Stimulated activated CD4-positive, alpha-beta T cell treated with anti-CD3 and anti-CD28 coated beads, Interleukin-2, amount 100 ng/mL, for 48 hours (primary cell): ENCODE measurements at regions not wholly inside any gene's neighbourhood (a gene's known extent, or its start where the extent isn't known, plus 50 kb on each side); places are given as distances from the start of the nearest gene placed in this dataset.
"Not testable (repeated sequence)": the region's sequence is repeated elsewhere in the genome, so short reads cannot be mapped to it uniquely, and the experiment has no call there.

Experiments
- DNase-seq, 2 donors: peaks; one replicate each; pipeline ENCODE4 v3.0.0-alpha.2; 2020

DNA sequence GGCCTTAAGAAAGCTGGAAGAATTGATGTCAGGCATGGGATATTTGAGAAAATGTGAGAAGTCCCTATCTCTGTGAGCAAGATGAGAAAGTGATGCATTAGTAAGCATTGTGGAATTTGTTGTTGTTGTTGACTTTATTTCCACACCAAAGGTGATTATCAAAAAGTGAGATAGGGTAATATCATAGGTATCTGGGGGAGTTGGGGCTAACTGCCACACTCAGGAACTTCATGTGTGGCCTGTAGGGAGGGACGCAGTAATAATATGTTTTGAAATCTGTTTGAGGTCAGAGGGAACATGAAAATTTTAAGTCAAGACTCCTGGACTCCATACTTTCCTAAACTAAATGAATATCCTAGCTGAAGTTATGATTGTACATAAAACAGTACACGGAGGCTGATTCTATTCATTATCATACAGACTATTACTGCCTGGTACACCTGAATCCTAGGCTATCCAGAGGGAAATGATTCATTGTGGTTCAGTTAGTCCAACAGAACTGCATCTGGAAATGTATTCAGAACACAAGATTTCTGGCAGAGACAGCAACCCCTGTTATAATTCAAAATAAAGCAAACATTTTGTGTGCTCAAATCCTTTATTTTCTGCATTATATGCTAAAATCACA, 304.8 kb downstream of the CPS1 start:
- no peak for DNase-seq

GRCh38 chr2:210862283-210863065, 306.1 kb downstream of the CPS1 start:
- no peak for DNase-seq

GRCh38 chr2:210863283-210863682, 306.9 kb downstream of the CPS1 start:
- DNase-seq = no peak

GRCh38 chr2:210871566-210871965, 315.2 kb downstream of the CPS1 start:
- not testable (repeated sequence) for DNase-seq

GRCh38 chr2:210873631-210874030, 317.2 kb downstream of the CPS1 start:
- DNase-seq = no peak

DNA sequence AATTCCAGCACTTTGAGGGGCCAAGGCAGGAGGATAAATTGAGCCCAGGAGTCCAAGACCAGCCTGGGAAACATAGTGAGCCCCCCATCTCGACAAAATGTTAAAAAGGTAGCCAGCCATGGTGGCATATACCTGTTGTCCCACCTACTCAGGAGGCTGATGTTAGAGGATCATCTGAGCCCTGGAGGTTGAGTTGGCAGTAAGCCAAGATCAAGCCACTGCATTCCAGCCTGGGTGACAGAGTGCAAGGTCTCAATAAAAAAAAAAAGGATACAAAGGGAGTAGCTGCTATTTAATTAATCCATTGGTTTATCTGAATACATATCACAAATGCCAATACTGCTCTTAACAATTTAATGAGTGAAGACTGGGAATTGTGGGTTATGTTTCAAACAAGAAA, 327.8 kb downstream of the CPS1 start:
- DNase-seq = no peak

DNA sequence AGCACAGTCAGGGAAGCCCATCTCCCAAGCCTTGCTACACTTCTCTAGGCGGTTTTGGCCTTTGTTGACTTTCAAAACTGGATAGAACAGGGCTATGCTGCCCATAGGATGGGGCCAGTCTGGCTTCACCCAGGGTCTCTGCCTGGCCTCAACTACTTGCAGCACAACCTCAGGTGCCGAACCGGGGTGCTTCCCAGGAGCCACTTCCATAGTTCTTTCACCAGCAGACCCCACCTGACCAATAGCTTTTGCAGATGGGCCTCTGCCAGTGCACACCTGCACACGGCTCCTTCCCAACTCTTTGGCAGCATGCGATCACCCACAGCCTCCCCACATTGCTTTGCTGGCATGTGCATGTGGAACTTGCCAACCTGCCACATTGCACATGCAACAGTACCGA, 331.6 kb downstream of the CPS1 start:
- no peak for DNase-seq

- no peak for DNase-seq
Observed at GRCh38 chr2:210895132-210895531, 338.7 kb downstream of the CPS1 start.

- DNase-seq = no peak
Observed at GRCh38 chr2:210899131-210899530, 342.7 kb downstream of the CPS1 start.

GRCh38 chr2:210901326-210901725, 344.9 kb downstream of the CPS1 start:
- no peak for DNase-seq

GRCh38 chr2:210912779-210913178, 356.4 kb downstream of the CPS1 start:
- DNase-seq = no peak

- no peak for DNase-seq
Observed at GRCh38 chr2:210913461-210913860, 357.1 kb downstream of the CPS1 start.

DNA sequence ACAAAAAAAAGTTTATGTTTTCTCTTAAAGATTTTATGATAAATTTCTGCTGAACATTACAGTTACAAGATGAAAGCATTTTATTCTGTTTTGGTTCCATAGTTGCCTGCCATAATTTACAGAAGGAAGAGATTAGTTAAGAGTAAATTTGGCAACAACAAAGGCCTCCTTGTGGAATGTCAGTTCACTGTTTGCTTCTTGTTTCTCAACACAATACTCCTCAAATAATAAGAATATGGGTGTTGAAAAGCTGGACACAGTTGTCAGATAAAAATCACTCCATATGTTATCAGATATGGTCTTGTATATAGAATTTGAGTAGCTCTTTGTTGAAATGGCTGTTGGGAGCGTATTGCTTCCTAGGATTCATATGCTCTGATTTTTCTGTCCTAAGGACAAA, 359.5 kb downstream of the CPS1 start:
- DNase-seq = no peak

DNA sequence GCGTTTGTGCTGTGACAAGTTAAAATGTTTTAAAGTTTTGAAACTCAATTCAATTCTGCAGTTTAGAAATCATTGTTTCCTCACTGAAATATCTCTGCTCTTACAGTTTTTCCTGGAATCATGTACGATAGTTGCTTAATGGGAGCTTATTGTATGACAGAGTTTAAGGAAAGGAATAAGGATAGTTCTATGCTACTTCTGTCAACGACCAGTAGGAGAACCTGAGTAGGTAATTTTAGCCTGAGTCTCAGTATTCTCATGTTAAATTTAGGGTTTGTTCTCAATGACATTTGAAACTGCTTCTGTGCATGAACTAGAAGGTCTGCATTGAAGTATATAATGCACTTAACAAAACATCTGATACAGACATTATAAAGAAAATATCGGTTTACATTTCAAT, 361.1 kb downstream of the CPS1 start:
- DNase-seq = no peak

GRCh38 chr2:210919128-210919527, 362.7 kb downstream of the CPS1 start:
- DNase-seq = no peak

GRCh38 chr2:210922419-210922818, 366.0 kb downstream of the CPS1 start:
- DNase-seq = no peak

DNA sequence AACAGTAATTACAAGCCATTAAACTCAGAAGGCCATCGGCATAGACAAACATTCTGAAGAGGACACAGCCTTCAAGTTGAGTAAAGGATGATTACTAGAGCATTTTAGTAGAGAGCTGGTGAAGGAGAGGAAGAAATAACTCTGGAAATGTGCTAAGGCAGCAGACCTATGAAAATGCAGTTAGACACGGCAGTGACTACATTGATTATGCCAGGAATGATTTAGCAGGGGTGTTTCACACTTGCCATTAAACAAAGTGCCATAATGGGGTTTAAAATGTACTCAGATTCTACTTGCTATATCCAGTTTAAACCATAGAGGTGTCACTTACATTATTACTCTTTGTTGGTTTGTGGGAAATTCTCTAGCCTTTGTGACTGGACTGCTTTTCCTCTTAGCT, 372.3 kb downstream of the CPS1 start:
- no peak for DNase-seq

- DNase-seq = no peak
Observed at GRCh38 chr2:210938228-210938627, 381.8 kb downstream of the CPS1 start.

- DNase-seq = no peak
Observed at GRCh38 chr2:210946395-210946794, 390.0 kb downstream of the CPS1 start.

DNA sequence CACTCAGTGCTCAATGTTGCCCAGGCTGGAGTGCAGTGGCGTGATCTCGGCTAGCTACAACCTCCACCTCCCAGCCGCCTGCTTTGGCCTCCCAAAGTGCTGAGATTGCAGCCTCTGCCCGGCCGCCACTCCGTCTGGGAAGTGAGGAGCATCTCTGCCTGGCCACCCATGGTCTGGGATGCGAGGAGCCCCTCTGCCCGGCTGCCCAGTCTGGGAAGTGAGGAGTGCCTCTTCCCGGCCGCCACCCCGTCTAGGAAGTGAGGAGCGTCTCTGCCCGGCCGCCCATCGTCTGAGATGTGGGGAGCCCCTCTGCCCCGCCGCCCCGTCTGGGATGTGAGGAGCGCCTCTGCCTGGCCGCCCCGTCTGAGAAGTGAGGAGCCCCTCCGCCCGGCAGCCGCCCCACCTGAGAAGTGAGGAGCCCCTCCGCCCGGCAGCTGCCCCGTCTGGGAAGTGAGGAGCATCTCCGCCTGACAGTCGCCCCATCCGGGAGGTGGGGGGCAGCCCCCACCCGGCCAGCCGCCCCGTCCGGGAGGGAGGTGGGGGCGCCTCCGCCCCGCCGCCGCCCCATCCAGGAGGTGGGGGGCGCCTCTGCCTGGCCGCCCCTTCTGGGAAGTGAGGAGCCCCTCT, 394.1 kb downstream of the CPS1 start:
- not testable (repeated sequence) for DNase-seq

DNA sequence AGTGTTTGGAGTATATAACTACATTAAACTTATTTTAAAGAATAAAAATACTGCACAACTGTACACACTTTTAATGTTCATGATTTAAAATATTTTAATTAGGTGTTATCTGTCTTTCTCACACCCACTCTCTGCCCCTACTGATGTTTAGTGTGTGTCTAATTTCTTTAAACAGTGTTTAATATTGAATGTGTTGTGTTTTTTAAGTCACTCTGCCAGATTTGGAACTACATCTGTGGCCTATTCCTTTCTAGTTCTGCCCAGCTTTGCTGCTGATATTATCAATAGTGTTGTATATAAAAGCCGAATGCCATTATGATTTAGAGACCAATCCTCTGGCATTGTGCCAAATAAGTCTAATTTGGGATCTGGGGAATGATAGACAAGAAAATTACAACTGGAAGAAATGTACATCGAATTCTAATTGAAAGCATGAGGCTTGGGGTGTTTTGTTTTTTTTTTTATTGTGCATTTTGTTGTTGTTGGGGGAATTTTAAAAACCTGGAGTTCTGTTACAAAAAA, 398.0 kb downstream of the CPS1 start:
- DNase-seq = no peak

DNA sequence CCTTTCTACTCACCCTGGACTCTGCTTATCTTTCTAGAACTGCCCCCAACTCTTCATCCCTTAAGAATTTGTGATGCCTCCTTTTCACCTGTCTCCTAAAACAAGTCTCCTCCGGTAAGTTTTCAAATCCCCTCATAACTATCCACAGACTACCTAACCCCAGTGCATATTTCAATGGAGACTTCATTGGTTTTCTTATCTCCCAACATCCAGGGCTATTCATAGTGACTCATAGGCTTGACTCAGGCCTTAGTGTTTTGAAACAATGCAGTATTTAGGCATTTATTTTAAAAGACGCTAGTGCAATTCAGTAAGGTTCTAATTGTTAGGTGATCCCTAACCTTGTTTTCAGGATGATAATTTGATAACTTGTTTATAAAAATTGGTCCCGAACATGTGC, 399.2 kb downstream of the CPS1 start:
- no peak for DNase-seq

DNA sequence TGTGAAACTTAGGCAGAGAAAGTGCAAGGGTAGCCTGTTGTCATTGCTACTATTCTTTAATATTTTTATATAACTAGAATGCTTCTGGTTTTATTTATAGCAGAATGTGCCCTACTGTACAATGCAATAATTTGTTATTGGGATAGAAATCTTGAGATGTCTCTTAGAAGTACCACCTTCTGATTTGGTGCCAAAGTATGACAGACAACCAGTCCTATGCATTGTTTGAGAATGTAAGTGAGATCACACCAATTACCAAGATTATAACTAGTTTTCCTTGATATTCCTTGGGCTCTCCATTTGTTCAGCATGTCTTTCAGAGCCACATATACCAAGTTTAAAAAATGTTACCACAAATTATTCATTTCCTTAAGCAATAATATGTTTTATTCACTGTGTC, 399.7 kb downstream of the CPS1 start:
- no peak for DNase-seq

DNA sequence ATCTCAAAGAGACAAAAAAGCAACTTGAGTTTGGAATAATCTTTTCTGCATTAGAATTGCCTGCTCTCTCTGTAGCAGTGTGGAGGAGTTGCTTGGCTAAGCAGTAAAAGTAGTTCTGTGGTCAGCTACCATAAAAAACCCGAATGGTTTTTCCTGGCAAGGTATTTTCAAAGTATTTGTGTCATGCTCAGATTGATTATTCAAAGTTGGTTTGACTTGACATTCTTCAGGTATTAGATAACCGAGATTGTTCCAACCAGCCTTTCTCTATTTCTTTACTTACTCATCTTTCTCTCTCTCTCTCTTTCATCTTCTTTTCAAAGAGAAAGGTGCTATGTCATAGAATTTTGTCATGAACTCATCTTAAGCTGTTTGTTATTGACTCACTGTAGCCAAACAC, 404.9 kb downstream of the CPS1 start:
- DNase-seq = no peak
